Immature natural killer cell (primary cell): ENCODE measurements at regions not wholly inside any gene's neighbourhood (a gene's known extent, or its start where the extent isn't known, plus 50 kb on each side); places are given as distances from the start of the nearest gene placed in this dataset.
"Not testable (repeated sequence)": the region's sequence is repeated elsewhere in the genome, so short reads cannot be mapped to it uniquely, and the experiment has no call there.

ENCODE experiments used
- DNase-seq, 3 donors: peaks; one replicate each; pipeline ENCODE4 v3.0.0; 2022; ENCODE audit warnings: mixed read lengths in 1 of 3
- H3K27ac Mint-ChIP-seq, 6 donors: one replicate each; pipeline ENCODE4 v1.8.0; 2020; ENCODE audit warnings: mixed read lengths in 6 of 6, mild to moderate bottlenecking in 5 of 6, inconsistent platforms in 4 of 6, moderate library complexity in 3 of 6
- H3K27me3 Mint-ChIP-seq, 3 donors: one replicate each; pipeline ENCODE4 v1.8.0; 2020 to 2021; ENCODE audit warnings: low read depth in 3 of 3, mild to moderate bottlenecking in 3 of 3, mixed read lengths in 3 of 3, moderate library complexity in 3 of 3, inconsistent platforms in 1 of 3
- H3K36me3 Mint-ChIP-seq, 3 donors: one replicate each; pipeline ENCODE4 v1.8.0; 2020; ENCODE audit warnings: mixed read lengths in 3 of 3, inconsistent platforms in 2 of 3, mild to moderate bottlenecking in 2 of 3
- H3K4me1 Mint-ChIP-seq, 2 donors: one replicate each; pipeline ENCODE4 v1.8.0; 2020; ENCODE audit warnings: inconsistent platforms in 2 of 2, mild to moderate bottlenecking in 2 of 2, mixed read lengths in 2 of 2, moderate library complexity in 1 of 2
- H3K4me3 Mint-ChIP-seq, 5 donors: one replicate each; pipeline ENCODE4 v1.8.0; 2020; ENCODE audit warnings: mild to moderate bottlenecking in 5 of 5, mixed read lengths in 5 of 5, inconsistent platforms in 3 of 5, moderate library complexity in 3 of 5
- H3K9me3 Mint-ChIP-seq, 6 donors: one replicate each; pipeline ENCODE4 v1.8.0; 2020; ENCODE audit warnings: mild to moderate bottlenecking in 6 of 6, mixed read lengths in 6 of 6, inconsistent platforms in 4 of 6, moderate library complexity in 3 of 6

DNA sequence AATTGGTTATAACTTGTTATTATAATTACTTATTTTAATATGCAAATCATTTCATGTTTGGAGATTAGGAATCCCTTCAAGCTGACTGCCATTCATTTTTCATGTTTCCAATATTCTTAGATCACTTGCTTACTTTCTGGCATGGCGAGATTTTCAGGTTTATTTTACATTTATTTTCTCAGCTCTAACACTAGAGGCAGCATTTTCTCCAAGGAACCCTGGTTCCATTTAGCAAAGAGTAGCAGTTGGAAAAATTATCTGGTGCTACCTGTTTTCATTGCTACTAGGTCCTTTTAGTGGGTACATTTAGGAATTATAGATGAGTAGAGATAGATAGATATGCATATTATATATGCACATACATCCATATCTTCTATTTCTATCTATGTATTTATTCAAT is 90.9 kb upstream of the TRPC4 start:
- Mint-ChIP-seq H3K27ac (no peak overlapping the region), H3K36me3 (no peaks in the 10 kb centered on the region), H3K4me3 (no peak overlapping the region), H3K4me1 (no peaks in the 10 kb centered on the region), H3K9me3 (peaks cover 2 to 25% (median 11%) of the 10 kb centered on the region in 6 donors), H3K27me3 (no peaks in the 10 kb centered on the region)
- DNase-seq, result no peak

DNA sequence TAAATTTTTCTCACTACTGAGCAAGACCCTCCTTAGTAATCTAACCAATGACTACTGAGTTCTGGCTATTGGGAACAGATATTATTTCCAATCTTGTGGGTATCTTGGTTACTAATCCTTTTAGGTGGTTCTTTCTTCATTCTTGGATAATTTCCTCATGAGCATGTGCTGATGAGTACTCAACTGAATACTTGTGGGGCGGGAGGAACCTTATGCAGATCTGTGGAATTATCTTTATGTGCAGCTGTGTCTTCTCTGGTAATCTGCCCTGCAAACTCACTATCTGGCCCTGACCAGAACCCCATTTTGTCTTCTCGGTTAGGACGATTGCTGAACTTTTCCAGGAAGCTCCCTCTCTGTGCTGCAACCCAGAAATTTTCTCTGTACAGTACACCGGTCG is 89.7 kb upstream of the TRPC4 start:
- H3K36me3 Mint-ChIP-seq, result no peaks in the 10 kb centered on the region
- no peaks in the 10 kb centered on the region for H3K4me1 Mint-ChIP-seq
- peaks cover 0 to 2% (median 0%) of the 10 kb centered on the region in 3 donors for H3K27me3 Mint-ChIP-seq
- DNase-seq, result no peak
- no peak overlapping the region for H3K27ac Mint-ChIP-seq
- H3K4me3 Mint-ChIP-seq, result no peak overlapping the region
- H3K9me3 Mint-ChIP-seq, result peaks cover 2 to 23% (median 12%) of the 10 kb centered on the region in 6 donors

DNA sequence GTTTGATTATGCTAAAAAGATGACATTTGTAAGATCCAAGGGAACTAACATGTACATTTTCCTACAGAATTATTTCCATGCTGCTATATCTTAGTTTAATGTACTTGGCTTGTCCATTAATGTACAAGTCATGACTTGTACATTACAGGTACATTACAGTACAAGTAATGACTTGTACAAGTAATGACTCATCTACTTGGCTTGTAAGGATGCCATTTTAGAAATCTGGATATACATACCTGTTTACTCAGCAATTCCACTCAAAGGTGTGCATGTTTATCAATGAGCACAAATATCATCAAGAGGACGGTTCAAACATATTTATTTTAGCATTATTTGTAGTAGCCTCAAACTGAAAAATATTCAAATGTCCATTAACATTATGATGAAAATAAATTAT is 87.0 kb upstream of the TRPC4 start:
- Mint-ChIP-seq H3K4me1 (no peaks in the 10 kb centered on the region), H3K27ac (no peak overlapping the region), H3K4me3 (no peak overlapping the region), H3K27me3 (peaks cover 0 to 2% (median 0%) of the 10 kb centered on the region in 3 donors), H3K36me3 (no peaks in the 10 kb centered on the region), H3K9me3 (peaks cover 5 to 21% (median 11%) of the 10 kb centered on the region in 6 donors)
- no peak for DNase-seq

DNA sequence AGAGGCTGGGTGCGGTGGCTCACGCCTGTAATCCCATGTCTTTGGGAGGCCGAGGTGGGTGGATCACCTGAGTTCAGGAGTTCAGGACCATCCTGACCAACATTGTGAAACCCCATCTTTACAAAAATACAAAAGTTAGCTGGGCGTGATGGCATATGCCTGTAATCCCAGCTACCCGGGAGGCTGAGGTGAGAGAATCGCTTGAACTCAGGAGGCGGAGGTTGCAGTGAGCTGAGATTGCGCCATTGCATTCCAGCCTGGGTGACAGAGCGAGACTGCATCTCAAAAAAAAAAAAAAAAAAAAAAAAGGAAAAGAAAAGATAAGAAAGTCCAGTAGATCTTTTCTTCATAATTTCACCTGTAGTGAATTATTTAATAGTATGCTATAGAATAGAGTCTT is 85.0 kb upstream of the TRPC4 start:
- not testable (repeated sequence) for H3K4me1 Mint-ChIP-seq, H3K4me3 Mint-ChIP-seq, DNase-seq, H3K27me3 Mint-ChIP-seq, H3K36me3 Mint-ChIP-seq, H3K27ac Mint-ChIP-seq
- peaks cover 3 to 18% (median 11%) of the 10 kb centered on the region in 6 donors for H3K9me3 Mint-ChIP-seq

DNA sequence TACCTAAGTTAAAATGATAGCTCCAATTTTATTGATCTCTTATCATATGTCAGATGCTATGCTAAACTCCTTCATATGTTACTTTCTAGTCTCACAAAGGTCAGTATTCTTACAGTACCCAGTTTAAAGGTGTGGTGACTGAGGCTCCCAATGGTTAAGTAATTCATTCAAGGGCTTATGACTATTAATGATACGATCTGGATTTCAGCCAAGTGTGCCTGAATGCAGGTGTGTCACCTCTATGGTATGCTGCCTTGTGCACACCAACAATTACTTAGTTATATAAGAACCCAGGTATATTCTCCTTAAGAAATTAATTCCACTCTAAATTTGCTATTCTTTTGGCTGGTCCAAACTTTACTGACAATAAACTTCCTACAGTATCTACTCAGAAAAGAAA is 84.6 kb upstream of the TRPC4 start:
- peaks cover 0 to 2% (median 0%) of the 10 kb centered on the region in 3 donors for H3K27me3 Mint-ChIP-seq
- no peak for DNase-seq
- no peak overlapping the region for H3K4me3 Mint-ChIP-seq
- no peaks in the 10 kb centered on the region for H3K4me1 Mint-ChIP-seq
- no peaks in the 10 kb centered on the region for H3K36me3 Mint-ChIP-seq
- H3K9me3 Mint-ChIP-seq, result peaks cover 3 to 21% (median 11%) of the 10 kb centered on the region in 6 donors
- H3K27ac Mint-ChIP-seq, result no peak overlapping the region

DNA sequence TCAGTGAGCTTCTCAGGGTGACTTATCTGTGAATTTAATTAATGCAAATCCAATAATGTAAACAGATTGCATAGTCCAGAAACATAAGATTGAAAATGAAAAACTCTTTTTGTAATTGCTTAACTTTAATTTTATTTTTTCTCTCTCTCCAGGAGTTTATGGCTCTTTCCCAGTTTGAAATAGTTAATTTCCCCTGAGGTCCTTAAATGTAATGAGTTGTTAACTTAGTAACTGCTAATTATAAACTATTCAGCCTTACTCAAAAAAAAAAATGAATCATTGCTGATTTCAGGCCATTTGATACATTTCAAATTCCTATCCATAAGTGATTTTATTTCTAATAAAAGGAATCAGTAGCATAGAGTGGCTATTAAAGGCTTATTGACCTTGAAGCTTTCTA is 84.1 kb upstream of the TRPC4 start:
- Mint-ChIP-seq H3K27ac (no peak overlapping the region), H3K4me1 (no peaks in the 10 kb centered on the region), H3K4me3 (no peak overlapping the region), H3K36me3 (no peaks in the 10 kb centered on the region), H3K9me3 (peaks cover 3 to 26% (median 11%) of the 10 kb centered on the region in 6 donors), H3K27me3 (peaks cover 0 to 2% (median 0%) of the 10 kb centered on the region in 3 donors)
- DNase-seq, result no peak

DNA sequence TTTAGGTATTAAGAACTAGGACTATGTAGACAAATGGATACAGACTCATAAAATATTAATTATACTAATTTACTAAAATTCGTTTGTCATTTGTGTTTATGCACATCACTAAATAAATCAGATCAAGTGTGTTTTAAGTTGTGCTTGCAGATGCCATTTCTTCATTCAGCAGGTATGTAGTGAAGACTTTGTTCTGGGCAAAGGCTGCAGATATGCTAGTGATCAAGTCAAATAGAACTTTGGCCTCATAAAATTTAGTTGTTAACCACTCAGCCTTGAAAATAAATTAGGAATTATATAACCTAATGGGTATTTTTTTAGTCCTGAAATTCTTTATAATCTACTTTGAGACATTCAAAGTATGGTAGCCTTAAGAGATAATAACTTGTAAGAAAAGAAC is 80.4 kb upstream of the TRPC4 start:
- Mint-ChIP-seq H3K4me3 (no peak overlapping the region), H3K36me3 (no peaks in the 10 kb centered on the region), H3K9me3 (peaks cover 3 to 40% (median 9%) of the 10 kb centered on the region in 6 donors), H3K4me1 (no peaks in the 10 kb centered on the region), H3K27ac (no peak overlapping the region), H3K27me3 (peaks cover 0 to 2% (median 0%) of the 10 kb centered on the region in 3 donors)
- DNase-seq, result no peak

DNA sequence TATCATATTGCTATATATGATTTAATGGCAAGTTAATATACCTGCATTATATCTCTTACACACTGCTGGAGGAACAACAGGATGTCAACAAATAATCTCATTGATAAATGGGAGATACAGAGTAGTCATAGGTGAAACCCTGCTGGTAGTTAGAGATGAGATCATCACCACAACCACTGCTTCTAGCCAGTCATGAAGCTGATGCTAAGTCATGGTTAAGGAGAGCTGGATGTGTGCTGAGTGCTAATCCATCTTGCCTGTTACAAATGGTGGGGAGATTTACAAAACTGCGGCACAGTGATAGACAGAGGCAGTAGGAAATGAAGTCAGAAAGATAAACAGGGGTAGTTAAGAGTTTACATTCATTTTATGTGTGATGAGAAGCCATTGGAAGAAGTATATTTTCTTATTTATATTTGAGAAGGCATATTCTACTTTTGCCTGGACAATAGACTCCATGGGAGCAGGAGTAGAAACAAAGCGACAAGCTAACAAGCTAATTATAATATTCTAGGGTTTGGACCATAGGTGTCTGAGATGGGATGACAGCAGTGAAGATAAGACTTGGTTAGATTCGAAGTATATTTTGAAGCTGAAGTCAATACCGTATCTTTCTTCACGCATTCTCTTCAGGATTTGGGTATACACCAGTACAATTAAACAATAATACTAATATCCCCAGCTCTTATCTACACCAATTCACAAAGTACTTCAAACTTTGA is 78.0 kb upstream of the TRPC4 start:
- H3K9me3 Mint-ChIP-seq, result peaks cover 4 to 50% (median 12%) of the 10 kb centered on the region in 6 donors
- H3K27ac Mint-ChIP-seq, result no peak overlapping the region
- no peaks in the 10 kb centered on the region for H3K4me1 Mint-ChIP-seq
- no peak overlapping the region for H3K4me3 Mint-ChIP-seq
- H3K36me3 Mint-ChIP-seq, result no peaks in the 10 kb centered on the region
- H3K27me3 Mint-ChIP-seq, result peaks cover 0 to 1% (median 0%) of the 10 kb centered on the region in 3 donors
- DNase-seq, result no peak

DNA sequence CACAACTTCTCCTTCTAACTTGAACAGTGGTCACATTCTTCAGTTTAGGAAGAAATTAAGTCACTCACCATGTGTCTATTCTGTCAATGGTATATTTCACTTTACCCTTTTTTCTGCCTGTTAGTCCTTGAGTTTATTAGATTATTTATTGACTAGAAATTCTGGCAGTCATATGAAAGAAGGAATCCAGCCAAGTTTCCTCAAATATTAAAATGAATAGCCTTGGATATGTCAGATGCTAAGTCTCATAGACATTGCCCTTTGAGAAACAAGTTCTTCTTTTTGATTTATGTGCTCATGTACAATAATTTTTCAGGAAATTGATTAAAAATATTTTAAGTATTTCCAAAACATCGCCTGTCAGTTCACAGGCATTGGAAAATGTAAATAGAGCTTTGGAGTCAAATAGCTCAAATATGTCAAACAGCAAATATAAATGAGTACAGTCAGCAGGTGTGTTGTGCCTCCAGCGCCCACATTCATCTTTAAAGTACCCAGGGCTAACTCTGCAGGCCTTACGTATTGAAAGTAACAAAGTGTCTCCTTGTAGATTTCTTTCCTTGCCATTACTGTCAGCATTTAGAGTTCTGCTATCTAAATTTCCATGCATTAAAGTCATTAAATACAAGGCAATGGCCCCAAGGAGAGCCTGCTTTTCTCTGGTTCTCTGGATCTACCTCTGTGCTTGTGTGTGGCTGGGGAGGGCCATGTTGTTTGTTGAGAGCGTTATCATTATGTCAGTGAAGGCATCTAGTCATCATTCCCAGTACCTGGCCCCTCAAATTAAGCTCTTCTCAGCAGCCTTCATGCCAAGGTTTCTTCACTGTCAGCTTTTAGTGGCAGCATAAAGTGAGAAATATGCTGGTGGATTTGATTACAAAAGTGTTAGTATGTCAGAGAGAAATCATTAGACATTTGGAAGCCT is 76.3 kb upstream of the TRPC4 start:
- no peaks in the 10 kb centered on the region for H3K36me3 Mint-ChIP-seq
- no peak for DNase-seq

DNA sequence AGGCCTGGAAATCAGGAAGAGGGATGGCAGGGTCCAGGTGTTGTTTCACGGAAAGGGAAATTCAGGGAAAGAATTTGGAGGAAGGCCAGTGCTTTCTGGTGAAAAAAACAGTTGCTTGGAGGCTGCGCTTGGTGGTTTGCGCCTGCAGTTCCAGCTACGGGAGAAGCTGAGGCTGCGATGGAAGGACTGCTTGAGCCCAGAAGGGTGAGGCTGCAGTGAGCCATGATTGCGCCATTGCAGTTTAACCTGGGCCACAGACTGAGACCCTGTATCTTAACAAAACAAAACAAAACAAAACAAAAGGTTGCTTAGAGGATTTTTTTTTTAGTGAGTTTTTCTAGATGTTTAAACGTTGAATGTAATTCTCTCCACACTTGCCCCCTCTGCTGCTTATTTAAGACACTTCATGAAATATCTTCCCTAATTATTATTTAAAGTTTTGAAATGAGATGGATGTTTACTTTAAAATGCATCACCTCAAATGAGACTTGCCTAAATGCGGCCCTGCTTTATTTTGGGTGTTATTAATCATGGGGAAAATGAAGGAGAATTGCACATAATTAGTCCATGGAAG is 75.4 kb upstream of the TRPC4 start:
- H3K9me3 Mint-ChIP-seq, result peaks cover 7 to 49% (median 14%) of the 10 kb centered on the region in 6 donors
- no peaks in the 10 kb centered on the region for H3K4me1 Mint-ChIP-seq
- DNase-seq, result no peak
- H3K4me3 Mint-ChIP-seq, result no peak overlapping the region
- no peak overlapping the region for H3K27ac Mint-ChIP-seq
- no peaks in the 10 kb centered on the region for H3K36me3 Mint-ChIP-seq
- peaks cover 0 to 1% (median 0%) of the 10 kb centered on the region in 3 donors for H3K27me3 Mint-ChIP-seq

More for the DNA sequence above, 76.3 kb upstream of the TRPC4 start:
- no peaks in the 10 kb centered on the region for H3K4me1 Mint-ChIP-seq
- H3K27ac Mint-ChIP-seq, result no peak overlapping the region
- H3K4me3 Mint-ChIP-seq, result no peak overlapping the region
- peaks cover 6 to 43% (median 13%) of the 10 kb centered on the region in 6 donors for H3K9me3 Mint-ChIP-seq
- peaks cover 0 to 1% (median 0%) of the 10 kb centered on the region in 3 donors for H3K27me3 Mint-ChIP-seq

DNA sequence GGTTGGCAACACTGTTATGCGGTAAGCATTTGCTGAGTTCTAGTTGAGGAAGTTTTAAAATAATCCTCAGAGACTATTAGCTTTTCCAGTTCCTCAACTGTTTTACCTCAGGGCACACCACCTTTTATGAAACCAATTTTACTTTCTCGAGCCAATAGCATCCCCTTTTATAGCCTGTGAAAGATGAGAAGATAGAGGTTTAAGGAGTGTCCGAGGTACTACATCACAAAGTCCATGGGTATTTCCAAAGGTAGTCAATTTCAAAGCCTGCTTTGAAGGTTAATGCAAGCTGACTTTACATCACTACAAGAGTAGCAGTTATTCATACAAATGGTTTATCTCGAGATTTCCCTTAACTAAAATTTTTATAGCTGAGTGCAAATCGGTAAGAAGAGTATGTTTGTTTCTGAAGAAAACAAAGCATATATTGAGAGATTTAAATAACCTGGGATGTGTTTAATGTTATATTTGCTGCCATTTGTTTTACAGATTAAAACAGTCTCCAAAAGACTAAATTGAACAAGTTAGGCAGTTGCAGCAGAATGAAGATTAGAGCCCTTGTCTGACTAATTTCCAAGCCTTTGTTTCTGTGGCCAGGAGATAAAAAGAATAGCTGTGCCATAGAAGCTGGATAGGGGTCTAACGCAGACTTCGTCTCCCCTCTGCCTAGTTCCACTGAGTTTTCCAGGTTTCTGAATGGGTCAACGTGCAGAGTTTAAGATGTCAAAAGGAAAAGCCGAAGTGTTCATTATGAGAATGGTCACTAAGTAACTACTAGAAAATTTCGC is 74.7 kb upstream of the TRPC4 start:
- Mint-ChIP-seq H3K9me3 (peaks cover 7 to 53% (median 12%) of the 10 kb centered on the region in 6 donors), H3K36me3 (no peaks in the 10 kb centered on the region), H3K4me3 (no peak overlapping the region), H3K4me1 (no peaks in the 10 kb centered on the region), H3K27me3 (peaks cover 0 to 1% (median 0%) of the 10 kb centered on the region in 3 donors), H3K27ac (no peak overlapping the region)
- DNase-seq, result no peak

DNA sequence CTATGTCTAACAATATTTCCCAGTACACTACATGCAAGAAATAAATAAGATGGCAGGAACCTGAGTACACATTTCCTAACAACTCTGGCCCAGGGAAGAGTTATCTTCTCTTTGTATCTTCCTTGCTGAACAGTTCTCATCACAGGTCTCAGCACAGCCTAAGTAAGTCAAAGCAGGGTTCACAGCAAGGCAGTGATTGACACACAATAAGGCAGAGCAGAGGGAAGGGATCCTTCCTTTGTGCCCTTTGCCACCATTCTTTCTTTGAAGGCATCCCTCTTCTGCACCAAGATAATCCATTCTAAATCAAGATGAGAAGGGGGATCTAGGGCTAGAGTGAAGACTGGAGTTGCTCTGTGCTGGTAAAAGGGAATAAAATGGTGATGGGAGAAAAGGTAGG is 73.4 kb upstream of the TRPC4 start:
- H3K36me3 Mint-ChIP-seq, result no peaks in the 10 kb centered on the region
- no peak for DNase-seq
- H3K9me3 Mint-ChIP-seq, result peaks cover 7 to 43% (median 11%) of the 10 kb centered on the region in 6 donors
- no peaks in the 10 kb centered on the region for H3K4me1 Mint-ChIP-seq
- H3K4me3 Mint-ChIP-seq, result no peak overlapping the region
- H3K27ac Mint-ChIP-seq, result no peak overlapping the region
- H3K27me3 Mint-ChIP-seq, result peaks cover 0 to 1% (median 0%) of the 10 kb centered on the region in 3 donors
